HL-60 (cell line): ENCODE measurements at regions not wholly inside any gene's neighbourhood (a gene's known extent, or its start where the extent isn't known, plus 50 kb on each side); places are given as distances from the start of the nearest gene placed in this dataset.

ENCODE experiments used
- DNase-seq, 2 experiments: peaks; one replicate each; pipeline ENCODE4 v3.0.0-alpha.2; 2010 to 2020; ENCODE audit warnings: low read depth in 1 of 2, low spot score in 1 of 2
- H3K27ac ChIP-seq: fragments of 250-450 bp; sonication (Bioruptor Pico); replicated peaks from 2 replicates; pipeline ENCODE4 v1.5.1; 2020; ENCODE audit warnings: mild to moderate bottlenecking, moderate library complexity
- H3K27me3 ChIP-seq: fragments of 250-450 bp; sonication (Bioruptor Pico); 2 replicates; pipeline ENCODE4 v1.5.1; 2021; ENCODE audit warnings: mild to moderate bottlenecking, moderate library complexity; ENCODE audit not compliant: insufficient read depth, poor library complexity, severe bottlenecking
- H3K4me3 ChIP-seq: replicated peaks from 2 replicates; pipeline ENCODE4 v1.5.1; 2011; ENCODE audit warnings: mild to moderate bottlenecking, control low read depth, low read length; ENCODE audit not compliant: insufficient read depth
- CTCF ChIP-seq: IDR thresholded peaks from one replicate; pipeline ENCODE4 v1.5.1; 2011; ENCODE audit warnings: low read length, control low read depth, inconsistent platforms; ENCODE audit not compliant: insufficient read depth
- GABPA ChIP-seq: IDR thresholded peaks from 2 replicates; pipeline ENCODE4 v1.6.1; 2012; ENCODE audit warnings: low read depth
- POLR2AphosphoS5 ChIP-seq: IDR thresholded peaks from 2 replicates; pipeline ENCODE4 v1.6.1; 2012; ENCODE audit warnings: low read depth
- REST ChIP-seq: IDR thresholded peaks from 2 replicates; pipeline ENCODE4 v1.6.1; 2012; ENCODE audit warnings: low read depth; ENCODE audit not compliant: insufficient replicate concordance
- SPI1 ChIP-seq: IDR thresholded peaks from 2 replicates; pipeline ENCODE4 v1.6.1; 2012; ENCODE audit warnings: low read depth, mild to moderate bottlenecking, borderline replicate concordance

- H3K27me3 ChIP-seq, result no peaks in the 10 kb centered on the region
- TF ChIP-seq CTCF (no peak), POLR2AphosphoS5 (no peak), GABPA (no peak), REST (no peak), SPI1 (peak; percentile 56)
- H3K4me3 ChIP-seq, result no peak overlapping the region
- no peak for DNase-seq
- no peak overlapping the region for H3K27ac ChIP-seq
These were observed 1331.5 kb upstream of the PABPC4L start for GRCh38 chr4:135533053-135533452.

GRCh38 chr4:135532132-135532531 is 1330.5 kb upstream of the PABPC4L start:
- no peak overlapping the region for H3K4me3 ChIP-seq
- no peak overlapping the region for H3K27ac ChIP-seq
- no peak for TF ChIP-seq REST
- no peak for TF ChIP-seq SPI1
- TF ChIP-seq CTCF, result no peak
- no peak for TF ChIP-seq GABPA
- no peak for TF ChIP-seq POLR2AphosphoS5
- DNase-seq, result no peak
- no peaks in the 10 kb centered on the region for H3K27me3 ChIP-seq

GRCh38 chr4:135515295-135515694 is 1313.7 kb upstream of the PABPC4L start:
- H3K4me3 ChIP-seq, result no peak overlapping the region
- H3K27ac ChIP-seq, result no peak overlapping the region
- no peaks in the 10 kb centered on the region for H3K27me3 ChIP-seq
- no peak for TF ChIP-seq GABPA
- DNase-seq, result no peak

- H3K27me3 ChIP-seq, result no peaks in the 10 kb centered on the region
- TF ChIP-seq POLR2AphosphoS5, result no peak
- no peak for TF ChIP-seq SPI1
- TF ChIP-seq GABPA, result no peak
- TF ChIP-seq REST, result no peak
- TF ChIP-seq CTCF, result no peak
- H3K27ac ChIP-seq, result no peak overlapping the region
- DNase-seq, result no peak
- no peak overlapping the region for H3K4me3 ChIP-seq
These were observed 1309.0 kb upstream of the PABPC4L start for GRCh38 chr4:135510582-135510981.
